ENCODE measurements at regions not wholly inside any gene's neighbourhood (a gene's known extent, or its start where the extent isn't known, plus 50 kb on each side); places are given as distances from the start of the nearest gene placed in this dataset.

- TF ChIP-seq POLR2A (IDR thresholded peaks at IDR 0.05) (no peak), CTCF (IDR thresholded peaks at IDR 0.05) (no peak)
Measured at GRCh38 chr9:80107931-80108660, 536.3 kb downstream of the TLE4 start.
